Lung (tissue), 11 donors: ENCODE measurements at regions not wholly inside any gene's neighbourhood (a gene's known extent, or its start where the extent isn't known, plus 50 kb on each side); places are given as distances from the start of the nearest gene placed in this dataset.

Experiments
- ATAC-seq: fragments of 200-7000 bp; cut with Tn5 transposase; one replicate; pipeline ENCODE4 v1.9.1; 2020; ENCODE audit warnings: moderate number of reproducible peaks; ENCODE audit not compliant: insufficient read depth, low FRiP score
- DNase-seq, 3 donors: peaks; one replicate each; pipeline ENCODE4 v3.0.0-alpha.2; 2013 to 2017
- H3K27ac ChIP-seq, 2 donors: one replicate each; pipeline ENCODE4 v1.5.1; 2013; ENCODE audit warnings: mild to moderate bottlenecking in 2 of 2, moderate library complexity in 2 of 2, control low read depth in 1 of 2, inconsistent platforms in 1 of 2, low read depth in 1 of 2, low read length in 1 of 2
- H3K27me3 ChIP-seq, 3 donors: one replicate each; pipeline ENCODE4 v1.5.1; 2013; ENCODE audit warnings: low read length in 2 of 3; ENCODE audit not compliant: control insufficient read depth in 3 of 3, insufficient read depth in 3 of 3
- H3K36me3 ChIP-seq, 4 donors: one replicate each; pipeline ENCODE4 v1.5.1; 2013; ENCODE audit warnings: low read length in 4 of 4, mild to moderate bottlenecking in 1 of 4, moderate library complexity in 1 of 4; ENCODE audit not compliant: control insufficient read depth in 4 of 4, insufficient read depth in 4 of 4
- H3K4me1 ChIP-seq, 5 donors: one replicate each; pipeline ENCODE4 v1.5.1; 2013; ENCODE audit warnings: low read length in 5 of 5, mild to moderate bottlenecking in 2 of 5, moderate library complexity in 1 of 5; ENCODE audit not compliant: control insufficient read depth in 5 of 5, insufficient read depth in 5 of 5
- H3K4me3 ChIP-seq: one replicate; pipeline ENCODE4 v1.5.1; 2013; ENCODE audit warnings: mild to moderate bottlenecking, control low read depth, moderate library complexity
- H3K9ac ChIP-seq, 2 donors: one replicate each; pipeline ENCODE4 v1.5.1; 2013; ENCODE audit warnings: low read length in 2 of 2, control low read depth in 1 of 2; ENCODE audit not compliant: insufficient read depth in 1 of 2
- H3K9me3 ChIP-seq, 4 donors: one replicate each; pipeline ENCODE4 v1.5.1; 2013; ENCODE audit warnings: low read length in 3 of 4, mild to moderate bottlenecking in 1 of 4, moderate library complexity in 1 of 4; ENCODE audit not compliant: control insufficient read depth in 4 of 4, insufficient read depth in 3 of 4
- CTCF ChIP-seq: IDR thresholded peaks from 2 replicates; pipeline ENCODE4 v1.5.1; 2012; ENCODE audit warnings: mild to moderate bottlenecking; ENCODE audit errors: control extremely low read depth, extremely low read depth
- WGBS, 2 donors: extraction: QIAGEN DNeasy Blood & Tissue Kit; methylation state at CpG; one replicate each; pipeline ENCODE4 v1.1.7; 2013; 5-methylcytosine and 5-hydroxymethylcytosine counted together
- donor health status: control.
- donor health status: control.
- donor health status: Bipolar disorder and iron deficiency.
- donor health status: healthy.
- donor health status: DM: yes; HTN: yes; CAD: no.

DNA sequence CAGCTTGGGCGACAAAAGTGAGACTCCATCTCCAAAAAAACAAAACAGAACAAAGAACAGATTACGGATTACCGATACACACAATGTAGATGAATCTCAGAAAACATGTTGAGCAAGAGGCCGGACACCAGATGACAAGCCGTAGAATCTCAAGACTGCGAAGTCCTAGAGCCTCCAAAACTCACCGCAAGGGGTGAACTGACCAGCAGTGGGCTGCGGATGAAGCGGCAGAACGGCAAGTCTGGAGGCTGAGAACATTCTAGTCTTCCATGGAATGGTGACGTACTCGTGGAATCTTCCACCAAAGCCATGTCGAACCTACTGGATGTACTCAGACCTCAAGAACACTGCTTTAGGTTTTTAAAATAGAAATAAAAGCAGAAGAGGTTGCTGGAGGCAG lies 198.8 kb downstream of the NDUFA10 start:
- no peak overlapping the region for H3K9ac ChIP-seq
- whole genome bisulfite sequencing, 2 donors: 97 to 98% methylated on average over 13 of the region's 13 CpGs
- H3K27ac ChIP-seq: no peak overlapping the region
- H3K4me3 ChIP-seq: no peak overlapping the region
- H3K27me3 ChIP-seq: no peaks in the 10 kb centered on the region
- TF ChIP-seq CTCF: no peak
- DNase-seq (no peak), ATAC-seq (no peak)
- H3K36me3 ChIP-seq: no peaks in the 10 kb centered on the region
- peaks cover 0 to 16% (median 8%) of the 10 kb centered on the region in 5 donors for H3K4me1 ChIP-seq
- no peaks in the 10 kb centered on the region for H3K9me3 ChIP-seq

DNA sequence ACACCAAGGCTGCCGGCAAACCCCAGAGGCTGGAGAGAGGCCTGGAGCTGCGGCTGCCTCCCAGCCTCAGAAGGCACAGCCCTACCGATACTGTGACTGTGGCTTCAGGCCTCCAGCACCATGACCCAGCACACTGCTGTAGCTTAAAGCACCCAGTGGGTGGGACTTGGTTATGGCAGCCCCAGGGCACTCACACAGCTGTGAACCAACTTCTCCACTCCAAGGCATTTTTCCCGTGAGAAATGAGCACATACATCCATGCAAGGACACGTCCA lies 199.5 kb downstream of the NDUFA10 start:
- no peak overlapping the region for H3K4me3 ChIP-seq

GRCh38 chr2:239824866-239825704 lies 200.1 kb downstream of the NDUFA10 start:
- no peak for ATAC-seq
- H3K27ac ChIP-seq: no peak overlapping the region
- H3K27me3 ChIP-seq: no peaks in the 10 kb centered on the region
- WGBS, 2 donors: 88 to 91% methylated on average over 17 of the region's 17 CpGs
- peak in 1 of 3 donors; percentile 10 for DNase-seq
- H3K4me1 ChIP-seq: peaks cover 0 to 8% (median 2%) of the 10 kb centered on the region in 5 donors
- H3K9me3 ChIP-seq: no peaks in the 10 kb centered on the region
- no peak overlapping the region for H3K4me3 ChIP-seq
- no peak overlapping the region for H3K9ac ChIP-seq
- no peaks in the 10 kb centered on the region for H3K36me3 ChIP-seq
- no peak for TF ChIP-seq CTCF

More for the DNA sequence above, 199.5 kb downstream of the NDUFA10 start:
- WGBS, 2 donors: 79 to 85% methylated on average over 5 of the region's 5 CpGs
- H3K36me3 ChIP-seq: no peaks in the 10 kb centered on the region
- H3K9ac ChIP-seq: no peak overlapping the region
- peaks cover 0 to 13% (median 7%) of the 10 kb centered on the region in 5 donors for H3K4me1 ChIP-seq
- H3K27me3 ChIP-seq: no peaks in the 10 kb centered on the region
- DNase-seq (no peak), ATAC-seq (no peak)
- no peak overlapping the region for H3K27ac ChIP-seq
- H3K9me3 ChIP-seq: no peaks in the 10 kb centered on the region
- no peak for TF ChIP-seq CTCF
